ENCODE measurements at regions not wholly inside any gene's neighbourhood (a gene's known extent, or its start where the extent isn't known, plus 50 kb on each side); places are given as distances from the start of the nearest gene placed in this dataset.

DNA sequence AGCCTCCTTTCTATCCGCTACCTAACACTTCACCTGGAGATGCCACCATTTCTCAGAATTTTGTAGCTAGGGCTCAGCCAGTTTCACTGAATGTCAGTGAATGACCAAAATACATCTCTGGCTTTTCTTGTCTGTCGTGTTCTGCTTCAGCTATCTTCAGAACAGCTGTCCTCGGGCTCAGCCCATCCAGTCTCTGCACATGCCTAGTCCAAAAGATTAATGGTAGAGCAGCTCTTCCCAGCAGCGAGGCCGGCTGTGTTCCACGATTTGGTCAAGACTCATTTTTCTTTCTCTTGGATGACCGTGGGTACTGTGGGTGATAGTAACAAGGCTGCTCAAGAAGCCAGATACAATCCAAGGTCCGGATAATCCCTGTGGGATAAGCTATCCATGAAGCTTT lies 342.8 kb downstream of the GABRG2 start:
- no peak for DNase-seq (ENCODE audit: low spot score)
- TF ChIP-seq, protein P1, sequence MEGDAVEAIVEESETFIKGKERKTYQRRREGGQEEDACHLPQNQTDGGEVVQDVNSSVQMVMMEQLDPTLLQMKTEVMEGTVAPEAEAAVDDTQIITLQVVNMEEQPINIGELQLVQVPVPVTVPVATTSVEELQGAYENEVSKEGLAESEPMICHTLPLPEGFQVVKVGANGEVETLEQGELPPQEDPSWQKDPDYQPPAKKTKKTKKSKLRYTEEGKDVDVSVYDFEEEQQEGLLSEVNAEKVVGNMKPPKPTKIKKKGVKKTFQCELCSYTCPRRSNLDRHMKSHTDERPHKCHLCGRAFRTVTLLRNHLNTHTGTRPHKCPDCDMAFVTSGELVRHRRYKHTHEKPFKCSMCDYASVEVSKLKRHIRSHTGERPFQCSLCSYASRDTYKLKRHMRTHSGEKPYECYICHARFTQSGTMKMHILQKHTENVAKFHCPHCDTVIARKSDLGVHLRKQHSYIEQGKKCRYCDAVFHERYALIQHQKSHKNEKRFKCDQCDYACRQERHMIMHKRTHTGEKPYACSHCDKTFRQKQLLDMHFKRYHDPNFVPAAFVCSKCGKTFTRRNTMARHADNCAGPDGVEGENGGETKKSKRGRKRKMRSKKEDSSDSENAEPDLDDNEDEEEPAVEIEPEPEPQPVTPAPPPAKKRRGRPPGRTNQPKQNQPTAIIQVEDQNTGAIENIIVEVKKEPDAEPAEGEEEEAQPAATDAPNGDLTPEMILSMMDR (IDR thresholded peaks at IDR 0.05): no peak
- no peak overlapping the region for H3K27ac ChIP-seq
- no peak overlapping the region for H3K4me3 ChIP-seq

DNA sequence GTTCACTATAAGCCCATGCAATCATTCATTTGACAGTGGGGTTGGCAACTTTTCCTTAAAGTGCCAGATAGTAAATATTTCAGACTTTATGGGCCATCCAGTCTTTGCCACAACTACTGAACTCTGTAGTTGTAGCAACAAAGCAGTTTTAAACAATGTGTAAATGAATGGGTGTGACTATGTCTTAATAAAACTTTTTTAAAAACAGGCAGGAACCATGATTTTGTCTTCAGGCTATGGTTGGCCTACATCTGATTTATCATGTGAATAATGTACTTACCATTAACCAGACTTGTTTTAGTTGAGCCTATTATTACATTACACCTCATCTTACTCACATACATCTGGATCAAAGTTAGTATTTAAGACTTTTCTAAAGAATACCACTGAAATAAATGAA lies 361.6 kb downstream of the GABRG2 start:
- TF ChIP-seq, protein P1 (IDR thresholded peaks at IDR 0.05): no peak
- Histone ChIP-seq H3K4me3 (no peak overlapping the region), H3K27ac (no peak overlapping the region)
- DNase-seq (ENCODE audit: low spot score): no peak

DNA sequence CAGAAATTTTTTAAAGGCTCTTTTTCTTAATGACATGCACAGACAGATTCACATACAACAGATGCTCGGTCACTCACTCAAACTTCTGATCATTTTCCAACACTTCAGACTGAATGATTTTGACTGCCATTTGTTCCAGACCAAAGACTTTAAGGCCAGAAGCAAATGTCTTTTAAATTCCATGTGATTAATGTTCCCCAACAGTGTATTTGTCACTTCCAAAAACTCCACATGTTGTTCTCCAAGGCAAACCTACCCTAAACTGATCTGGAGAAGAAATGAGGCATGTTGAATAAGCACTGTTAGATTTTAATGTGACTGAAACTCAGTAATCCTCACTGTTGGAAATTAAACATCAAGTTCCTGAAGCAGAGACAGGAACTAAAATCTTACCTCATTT lies 366.7 kb downstream of the GABRG2 start:
- Histone ChIP-seq H3K27ac (no peak overlapping the region), H3K4me3 (no peak overlapping the region)
- TF ChIP-seq, protein P1 (IDR thresholded peaks at IDR 0.05): no peak
- DNase-seq (ENCODE audit: low spot score): no peak

DNA sequence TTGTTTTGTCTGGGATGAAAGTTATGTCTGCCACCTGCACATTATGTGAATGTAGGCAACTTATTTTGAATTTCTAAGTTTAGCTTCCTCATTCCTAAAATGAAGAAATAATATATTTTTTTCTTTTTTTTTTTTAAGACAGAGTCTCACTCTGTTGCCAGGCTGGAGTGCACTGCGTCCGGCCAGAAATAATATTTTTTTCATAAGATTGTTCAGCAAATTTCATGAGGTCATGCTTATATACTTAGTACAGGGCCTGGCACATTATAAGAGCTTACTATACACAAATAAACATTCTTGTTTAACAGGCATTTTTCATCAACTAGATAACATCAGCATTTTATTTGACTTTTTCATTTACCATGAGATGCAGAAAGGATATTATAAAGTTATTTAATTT lies 368.5 kb downstream of the GABRG2 start:
- no peak for DNase-seq (ENCODE audit: low spot score)
- TF ChIP-seq, protein P1 (IDR thresholded peaks at IDR 0.05): no peak

DNA sequence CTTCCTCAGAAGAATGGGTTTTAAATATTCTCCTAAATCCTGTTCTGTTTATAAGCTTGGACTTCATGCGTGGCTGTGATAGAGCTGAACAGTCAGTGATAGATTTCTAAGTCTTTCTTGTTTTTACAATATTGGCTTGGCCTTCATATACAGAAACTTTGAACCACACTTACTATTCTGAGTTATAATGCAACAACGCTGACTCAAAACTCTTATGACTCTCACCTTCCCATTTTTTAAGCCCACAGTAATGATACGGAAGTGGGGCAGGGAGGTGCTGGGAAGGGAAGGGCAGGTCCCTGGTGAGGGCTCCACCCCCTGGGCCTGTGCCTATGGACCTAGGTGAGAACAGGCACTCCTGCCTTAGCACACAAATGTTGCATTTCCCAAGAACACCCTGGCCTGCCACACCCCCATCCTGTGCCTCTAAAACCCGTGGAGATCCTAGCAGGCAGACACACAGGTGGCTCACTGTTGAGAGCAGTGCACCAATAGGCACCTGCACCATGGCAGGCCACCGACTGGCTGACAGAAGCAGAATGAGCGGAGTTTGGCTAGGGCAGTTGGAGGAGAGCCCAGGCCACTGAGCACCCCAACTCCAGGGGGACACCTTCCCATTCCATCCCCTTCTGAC lies 376.7 kb downstream of the GABRG2 start:
- TF ChIP-seq, protein P1 (IDR thresholded peaks at IDR 0.05): no peak
- Histone ChIP-seq H3K4me3 (no peak overlapping the region), H3K27ac (no peak overlapping the region)
- no peak for DNase-seq (ENCODE audit: low spot score)

More for the DNA sequence above, 368.5 kb downstream of the GABRG2 start:
- Histone ChIP-seq H3K4me3 (no peak overlapping the region), H3K27ac (no peak overlapping the region)

DNA sequence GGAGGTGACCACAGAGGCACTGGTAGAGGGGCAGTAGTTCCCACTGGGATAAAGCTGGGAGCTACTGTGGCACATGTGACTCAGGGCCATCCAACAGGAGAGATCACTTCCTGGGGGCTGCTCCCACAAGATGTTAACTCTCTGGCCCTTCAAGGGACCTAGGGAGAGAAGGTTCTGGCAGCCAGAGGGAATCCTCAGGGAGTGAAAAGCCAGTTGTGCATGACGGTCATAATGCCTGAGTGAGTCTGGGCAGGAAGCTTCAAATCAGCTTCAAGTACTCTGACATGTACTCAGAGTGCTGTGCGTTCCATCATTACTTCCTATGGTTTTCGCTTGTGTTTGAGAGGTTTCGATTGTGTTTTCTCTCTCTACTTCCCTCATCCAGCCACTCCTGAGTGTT lies 388.5 kb downstream of the GABRG2 start:
- DNase-seq (ENCODE audit: low spot score): no peak
- TF ChIP-seq, protein P1 (IDR thresholded peaks at IDR 0.05): no peak
- Histone ChIP-seq H3K27ac (no peak overlapping the region), H3K4me3 (no peak overlapping the region)

DNA sequence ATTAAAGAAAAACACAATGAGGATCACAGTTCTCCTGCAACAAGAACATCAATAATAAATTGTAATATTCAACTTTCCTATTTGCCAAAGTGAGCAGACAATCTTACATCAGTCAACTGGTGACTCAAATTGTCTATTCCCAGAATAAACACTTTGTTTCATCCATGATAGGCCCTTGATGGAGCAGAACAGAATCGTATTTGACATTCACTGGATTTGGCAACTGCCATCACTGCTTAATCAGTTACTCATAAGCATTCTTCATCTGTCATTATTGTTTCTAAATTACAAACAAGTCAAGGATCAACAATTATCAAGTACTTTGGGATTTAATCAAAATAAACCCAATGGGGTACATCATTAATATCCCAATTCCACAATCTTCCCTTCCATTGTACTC lies 398.4 kb downstream of the GABRG2 start:
- TF ChIP-seq, protein P1 (IDR thresholded peaks at IDR 0.05): no peak
- Histone ChIP-seq H3K4me3 (no peak overlapping the region), H3K27ac (no peak overlapping the region)
- DNase-seq (ENCODE audit: low spot score): no peak
